ENCODE measurements at regions not wholly inside any gene's neighbourhood (a gene's known extent, or its start where the extent isn't known, plus 50 kb on each side); places are given as distances from the start of the nearest gene placed in this dataset.

GRCh38 chr1:238111081-238111480 is 220.4 kb upstream of the ZP4 start:
- no CpG with 5 or more reads among the region's 1 CpG for WGBS (ENCODE audit: insufficient coverage, low lambda C conversion rate)
- H3K9me3 ChIP-seq (ENCODE audit: control insufficient read depth, low read depth, low read length), result no peaks in the 10 kb centered on the region
- no peak overlapping the region for H3K4me3 ChIP-seq (ENCODE audit: low read length)
- H3K4me1 ChIP-seq (ENCODE audit: control insufficient read depth, insufficient read depth, low read length), result no peaks in the 10 kb centered on the region
- no peak for DNase-seq
- no peak overlapping the region for H3K27ac ChIP-seq (ENCODE audit: low read length)
- no peaks in the 10 kb centered on the region for H3K27me3 ChIP-seq (ENCODE audit: control insufficient read depth, insufficient read depth, low read length)
- no peaks in the 10 kb centered on the region for H3K36me3 ChIP-seq (ENCODE audit: control insufficient read depth, insufficient read depth, low read length)

- WGBS (ENCODE audit: insufficient coverage, low lambda C conversion rate), result no CpG with 5 or more reads among the region's 2 CpGs
- H3K9me3 ChIP-seq (ENCODE audit: control insufficient read depth, low read depth, low read length), result no peaks in the 10 kb centered on the region
- H3K4me3 ChIP-seq (ENCODE audit: low read length), result no peak overlapping the region
- no peaks in the 10 kb centered on the region for H3K4me1 ChIP-seq (ENCODE audit: control insufficient read depth, insufficient read depth, low read length)
- no peaks in the 10 kb centered on the region for H3K36me3 ChIP-seq (ENCODE audit: control insufficient read depth, insufficient read depth, low read length)
- H3K27ac ChIP-seq (ENCODE audit: low read length), result no peak overlapping the region
- H3K27me3 ChIP-seq (ENCODE audit: control insufficient read depth, insufficient read depth, low read length), result no peaks in the 10 kb centered on the region
- DNase-seq, result no peak
Measured at GRCh38 chr1:238108417-238108816, 217.7 kb upstream of the ZP4 start.

- no peaks in the 10 kb centered on the region for H3K27me3 ChIP-seq (ENCODE audit: control insufficient read depth, insufficient read depth, low read length)
- whole genome bisulfite sequencing (ENCODE audit: insufficient coverage, low lambda C conversion rate), result no CpG with 5 or more reads among the region's 1 CpG
- no peak overlapping the region for H3K4me3 ChIP-seq (ENCODE audit: low read length)
- H3K27ac ChIP-seq (ENCODE audit: low read length), result no peak overlapping the region
- DNase-seq, result no peak
- no peaks in the 10 kb centered on the region for H3K9me3 ChIP-seq (ENCODE audit: control insufficient read depth, low read depth, low read length)
- H3K36me3 ChIP-seq (ENCODE audit: control insufficient read depth, insufficient read depth, low read length), result no peaks in the 10 kb centered on the region
- no peaks in the 10 kb centered on the region for H3K4me1 ChIP-seq (ENCODE audit: control insufficient read depth, insufficient read depth, low read length)
Measured at GRCh38 chr1:238107322-238107721, 216.6 kb upstream of the ZP4 start.

- Histone ChIP-seq H3K27me3 (ENCODE audit: control insufficient read depth, insufficient read depth, low read length) (no peaks in the 10 kb centered on the region), H3K36me3 (ENCODE audit: control insufficient read depth, insufficient read depth, low read length) (no peaks in the 10 kb centered on the region), H3K27ac (ENCODE audit: low read length) (no peak overlapping the region), H3K9me3 (ENCODE audit: control insufficient read depth, low read depth, low read length) (no peaks in the 10 kb centered on the region), H3K4me1 (ENCODE audit: control insufficient read depth, insufficient read depth, low read length) (no peaks in the 10 kb centered on the region), H3K4me3 (ENCODE audit: low read length) (no peak overlapping the region)
- no peak for DNase-seq
- WGBS (ENCODE audit: insufficient coverage, low lambda C conversion rate), result no CpG with 5 or more reads among the region's 2 CpGs
Measured at GRCh38 chr1:238104752-238105151, 214.0 kb upstream of the ZP4 start.

- no peak for DNase-seq
- H3K36me3 ChIP-seq (ENCODE audit: control insufficient read depth, insufficient read depth, low read length), result no peaks in the 10 kb centered on the region
- no peaks in the 10 kb centered on the region for H3K4me1 ChIP-seq (ENCODE audit: control insufficient read depth, insufficient read depth, low read length)
- no peak overlapping the region for H3K4me3 ChIP-seq (ENCODE audit: low read length)
- H3K27ac ChIP-seq (ENCODE audit: low read length), result no peak overlapping the region
- H3K9me3 ChIP-seq (ENCODE audit: control insufficient read depth, low read depth, low read length), result no peaks in the 10 kb centered on the region
- WGBS (ENCODE audit: insufficient coverage, low lambda C conversion rate), result no CpG with 5 or more reads among the region's 2 CpGs
- H3K27me3 ChIP-seq (ENCODE audit: control insufficient read depth, insufficient read depth, low read length), result no peaks in the 10 kb centered on the region
Measured at GRCh38 chr1:238101923-238102322, 211.2 kb upstream of the ZP4 start.

GRCh38 chr1:238099871-238100270 is 209.1 kb upstream of the ZP4 start:
- Histone ChIP-seq H3K9me3 (ENCODE audit: control insufficient read depth, low read depth, low read length) (no peaks in the 10 kb centered on the region), H3K27ac (ENCODE audit: low read length) (no peak overlapping the region), H3K27me3 (ENCODE audit: control insufficient read depth, insufficient read depth, low read length) (no peaks in the 10 kb centered on the region), H3K4me1 (ENCODE audit: control insufficient read depth, insufficient read depth, low read length) (no peaks in the 10 kb centered on the region), H3K36me3 (ENCODE audit: control insufficient read depth, insufficient read depth, low read length) (no peaks in the 10 kb centered on the region), H3K4me3 (ENCODE audit: low read length) (no peak overlapping the region)
- 100% methylated on average over 1 of the region's 2 CpGs for WGBS (ENCODE audit: insufficient coverage, low lambda C conversion rate)
- DNase-seq, result no peak

GRCh38 chr1:238089615-238090014 is 198.9 kb upstream of the ZP4 start:
- no peaks in the 10 kb centered on the region for H3K27me3 ChIP-seq (ENCODE audit: control insufficient read depth, insufficient read depth, low read length)
- no peak overlapping the region for H3K27ac ChIP-seq (ENCODE audit: low read length)
- no peaks in the 10 kb centered on the region for H3K4me1 ChIP-seq (ENCODE audit: control insufficient read depth, insufficient read depth, low read length)
- no peak overlapping the region for H3K4me3 ChIP-seq (ENCODE audit: low read length)
- no peaks in the 10 kb centered on the region for H3K36me3 ChIP-seq (ENCODE audit: control insufficient read depth, insufficient read depth, low read length)
- H3K9me3 ChIP-seq (ENCODE audit: control insufficient read depth, low read depth, low read length), result no peaks in the 10 kb centered on the region
- no peak for DNase-seq

GRCh38 chr1:238088560-238089290 is 198.0 kb upstream of the ZP4 start:
- 38% methylated on average over 1 of the region's 4 CpGs for WGBS (ENCODE audit: insufficient coverage, low lambda C conversion rate)
- H3K27me3 ChIP-seq (ENCODE audit: control insufficient read depth, insufficient read depth, low read length), result no peaks in the 10 kb centered on the region
- no peaks in the 10 kb centered on the region for H3K36me3 ChIP-seq (ENCODE audit: control insufficient read depth, insufficient read depth, low read length)
- no peak for DNase-seq
- no peak overlapping the region for H3K4me3 ChIP-seq (ENCODE audit: low read length)
- no peaks in the 10 kb centered on the region for H3K4me1 ChIP-seq (ENCODE audit: control insufficient read depth, insufficient read depth, low read length)
- no peaks in the 10 kb centered on the region for H3K9me3 ChIP-seq (ENCODE audit: control insufficient read depth, low read depth, low read length)
- H3K27ac ChIP-seq (ENCODE audit: low read length), result no peak overlapping the region

- no peak overlapping the region for H3K4me3 ChIP-seq (ENCODE audit: low read length)
- H3K27me3 ChIP-seq (ENCODE audit: control insufficient read depth, insufficient read depth, low read length), result no peaks in the 10 kb centered on the region
- H3K27ac ChIP-seq (ENCODE audit: low read length), result no peak overlapping the region
- DNase-seq, result no peak
- H3K4me1 ChIP-seq (ENCODE audit: control insufficient read depth, insufficient read depth, low read length), result no peaks in the 10 kb centered on the region
- WGBS (ENCODE audit: insufficient coverage, low lambda C conversion rate), result 60% methylated on average over 1 of the region's 1 CpG
- H3K36me3 ChIP-seq (ENCODE audit: control insufficient read depth, insufficient read depth, low read length), result no peaks in the 10 kb centered on the region
- H3K9me3 ChIP-seq (ENCODE audit: control insufficient read depth, low read depth, low read length), result no peaks in the 10 kb centered on the region
Measured at GRCh38 chr1:238073991-238074390, 183.3 kb upstream of the ZP4 start.

GRCh38 chr1:238071061-238071460 is 180.3 kb upstream of the ZP4 start:
- H3K9me3 ChIP-seq (ENCODE audit: control insufficient read depth, low read depth, low read length), result no peaks in the 10 kb centered on the region
- no peak overlapping the region for H3K27ac ChIP-seq (ENCODE audit: low read length)
- no peaks in the 10 kb centered on the region for H3K27me3 ChIP-seq (ENCODE audit: control insufficient read depth, insufficient read depth, low read length)
- H3K4me1 ChIP-seq (ENCODE audit: control insufficient read depth, insufficient read depth, low read length), result no peaks in the 10 kb centered on the region
- H3K36me3 ChIP-seq (ENCODE audit: control insufficient read depth, insufficient read depth, low read length), result no peaks in the 10 kb centered on the region
- 100% methylated on average over 2 of the region's 3 CpGs for WGBS (ENCODE audit: insufficient coverage, low lambda C conversion rate)
- H3K4me3 ChIP-seq (ENCODE audit: low read length), result no peak overlapping the region
- DNase-seq, result no peak

- no peak overlapping the region for H3K4me3 ChIP-seq (ENCODE audit: low read length)
- H3K4me1 ChIP-seq (ENCODE audit: control insufficient read depth, insufficient read depth, low read length), result no peaks in the 10 kb centered on the region
- WGBS (ENCODE audit: insufficient coverage, low lambda C conversion rate), result no CpG with 5 or more reads among the region's 4 CpGs
- no peaks in the 10 kb centered on the region for H3K27me3 ChIP-seq (ENCODE audit: control insufficient read depth, insufficient read depth, low read length)
- no peak overlapping the region for H3K27ac ChIP-seq (ENCODE audit: low read length)
- H3K9me3 ChIP-seq (ENCODE audit: control insufficient read depth, low read depth, low read length), result no peaks in the 10 kb centered on the region
- DNase-seq, result peak in 1 of 2 donors; percentile 2
- H3K36me3 ChIP-seq (ENCODE audit: control insufficient read depth, insufficient read depth, low read length), result no peaks in the 10 kb centered on the region
Measured at GRCh38 chr1:238063454-238063853, 172.7 kb upstream of the ZP4 start.
